ENCODE measurements at regions not wholly inside any gene's neighbourhood (a gene's known extent, or its start where the extent isn't known, plus 50 kb on each side); places are given as distances from the start of the nearest gene placed in this dataset.
"Not testable (repeated sequence)": the region's sequence is repeated elsewhere in the genome, so short reads cannot be mapped to it uniquely, and the experiment has no call there.

- no peak for DNase-seq (ENCODE audit: low read depth)
Measured at GRCh38 chrX:125505207-125505606, 185.5 kb downstream of the TEX13C start.

GRCh38 chrX:125507119-125507518, 187.4 kb downstream of the TEX13C start:
- DNase-seq (ENCODE audit: low read depth) = no peak

GRCh38 chrX:125520029-125520428, 200.4 kb downstream of the TEX13C start:
- no peak for DNase-seq (ENCODE audit: low read depth)

GRCh38 chrX:125522752-125523151, 203.1 kb downstream of the TEX13C start:
- no peak for DNase-seq (ENCODE audit: low read depth)

- DNase-seq (ENCODE audit: low read depth) = no peak
Measured at GRCh38 chrX:125532411-125533089, 212.9 kb downstream of the TEX13C start.

GRCh38 chrX:125533352-125533751, 213.7 kb downstream of the TEX13C start:
- no peak for DNase-seq (ENCODE audit: low read depth)

GRCh38 chrX:125544031-125544660, 224.5 kb downstream of the TEX13C start:
- DNase-seq (ENCODE audit: low read depth) = no peak

- DNase-seq (ENCODE audit: low read depth) = no peak
Measured at GRCh38 chrX:125544856-125545255, 225.2 kb downstream of the TEX13C start.

- DNase-seq (ENCODE audit: low read depth) = no peak
Measured at GRCh38 chrX:125577479-125577878, 257.8 kb downstream of the TEX13C start.

- no peak for DNase-seq (ENCODE audit: low read depth)
Measured at GRCh38 chrX:125604448-125604847, 284.8 kb downstream of the TEX13C start.

- no peak for DNase-seq (ENCODE audit: low read depth)
Measured at GRCh38 chrX:125605145-125605544, 285.5 kb downstream of the TEX13C start.

GRCh38 chrX:125614591-125615343, 295.1 kb downstream of the TEX13C start:
- not testable (repeated sequence) for DNase-seq (ENCODE audit: low read depth)

GRCh38 chrX:125620715-125621587, 301.3 kb downstream of the TEX13C start:
- DNase-seq (ENCODE audit: low read depth) = no peak

GRCh38 chrX:125621588-125621927, 301.9 kb downstream of the TEX13C start:
- DNase-seq (ENCODE audit: low read depth) = no peak

- no peak for DNase-seq (ENCODE audit: low read depth)
Measured at GRCh38 chrX:125622899-125623298, 303.2 kb downstream of the TEX13C start.

- DNase-seq (ENCODE audit: low read depth) = no peak
Measured at GRCh38 chrX:125627676-125628075, 308.0 kb downstream of the TEX13C start.

- DNase-seq (ENCODE audit: low read depth) = no peak
Measured at GRCh38 chrX:125628435-125628834, 308.8 kb downstream of the TEX13C start.

GRCh38 chrX:125641405-125641804, 321.7 kb downstream of the TEX13C start:
- DNase-seq (ENCODE audit: low read depth) = no peak

GRCh38 chrX:125646195-125646594, 326.5 kb downstream of the TEX13C start:
- no peak for DNase-seq (ENCODE audit: low read depth)

GRCh38 chrX:125651426-125651825, 331.8 kb downstream of the TEX13C start:
- DNase-seq (ENCODE audit: low read depth) = no peak

GRCh38 chrX:125654501-125654900, 334.8 kb downstream of the TEX13C start:
- no peak for DNase-seq (ENCODE audit: low read depth)

- no peak for DNase-seq (ENCODE audit: low read depth)
Measured at GRCh38 chrX:125673758-125674157, 354.1 kb downstream of the TEX13C start.
